PC-9 (cell line): ENCODE measurements at regions not wholly inside any gene's neighbourhood (a gene's known extent, or its start where the extent isn't known, plus 50 kb on each side); places are given as distances from the start of the nearest gene placed in this dataset.
A peak's percentile ranks its signal among the peaks of the same experiment; 100 is the strongest.

Source experiments
- BruUV-seq: library from RNA; stranded (reverse); fragments of 400-500 nt; replicated peaks from 2 replicates; lab custom pipeline; 2021; lab: Mats Ljungman, UMichigan
- CTCF ChIA-PET: fragments of 300-600 bp; sonication (Branson Sonifier 250); formaldehyde crosslinking; loops from one replicate; lab custom pipeline; 2022; ENCODE audit warnings: antibody characterized with exemption; lab: Charles Lee
- POLR2A ChIA-PET: fragments of 300-600 bp; sonication (Branson Sonifier 250); formaldehyde crosslinking; loops from one replicate; lab custom pipeline; 2022; ENCODE audit warnings: antibody characterized with exemption; ENCODE audit not compliant: unreplicated experiment; lab: Charles Lee
- DNase-seq, 2 experiments: peaks; one replicate each; pipeline versions ENCODE4 v3.0.0 to v3.0.0-alpha.2; 2015 to 2022; ENCODE audit warnings: mixed read lengths in 1 of 2
- H2AFZ ChIP-seq: fragments of 200-600 bp; sonication (generic); 2 replicates; pipeline ENCODE4 v1.8.1; 2017; ENCODE audit warnings: antibody characterized with exemption
- H3F3A ChIP-seq: fragments of 200-600 bp; sonication (generic); 2 replicates; pipeline ENCODE4 v1.8.1; 2017; ENCODE audit warnings: antibody characterized with exemption, mild to moderate bottlenecking, low read depth; ENCODE audit not compliant: insufficient read depth
- H3K27ac ChIP-seq: fragments of 200-600 bp; sonication (generic); 2 replicates; pipeline ENCODE4 v1.6.1; 2016; ENCODE audit warnings: mixed run types
- H3K27me3 ChIP-seq: fragments of 200-600 bp; sonication (generic); 2 replicates; pipeline ENCODE4 v1.6.1; 2016; ENCODE audit warnings: low read depth, mixed run types; ENCODE audit not compliant: insufficient read depth
- H3K36me3 ChIP-seq: fragments of 200-600 bp; sonication (generic); 2 replicates; pipeline ENCODE4 v1.6.1; 2016; ENCODE audit warnings: low read depth, mixed run types
- H3K4me1 ChIP-seq: fragments of 200-600 bp; sonication (generic); replicated peaks from 2 replicates; pipeline ENCODE4 v1.6.1; 2016; ENCODE audit warnings: mixed run types; ENCODE audit not compliant: insufficient read depth
- H3K4me2 ChIP-seq: fragments of 200-600 bp; sonication (generic); 2 replicates; pipeline ENCODE4 v1.6.1; 2017; ENCODE audit warnings: mixed run types
- H3K4me3 ChIP-seq: fragments of 200-600 bp; sonication (generic); 2 replicates; pipeline ENCODE4 v1.6.1; 2016; ENCODE audit warnings: mixed run types
- H3K79me2 ChIP-seq: fragments of 200-600 bp; sonication (generic); 2 replicates; pipeline ENCODE4 v1.6.1; 2017; ENCODE audit warnings: low read depth, mixed run types
- H3K9me2 ChIP-seq: fragments of 200-600 bp; sonication (generic); 2 replicates; pipeline ENCODE4 v1.8.1; 2017; ENCODE audit warnings: mild to moderate bottlenecking; ENCODE audit not compliant: insufficient read depth
- H3K9me3 ChIP-seq: fragments of 200-600 bp; sonication (generic); 2 replicates; pipeline ENCODE4 v1.8.1; 2016; ENCODE audit warnings: low read depth; ENCODE audit not compliant: insufficient read depth
- H4K20me1 ChIP-seq: fragments of 200-600 bp; sonication (generic); 2 replicates; pipeline ENCODE4 v1.8.1; 2017; ENCODE audit not compliant: insufficient read depth
- CTCF ChIP-seq: fragments of 200-600 bp; sonication (generic); conservative IDR thresholded peaks from 2 replicates; pipeline ENCODE4 v1.6.1; 2017; ENCODE audit warnings: mixed run types, antibody characterized with exemption, mild to moderate bottlenecking, moderate library complexity
- EZH2 ChIP-seq: fragments of 200-600 bp; sonication (generic); IDR thresholded peaks from 2 replicates; pipeline ENCODE4 v1.8.0; 2017; ENCODE audit warnings: antibody characterized with exemption, low read depth
- intact Hi-C: fragments of 100-400 bp; cut with micrococcal nuclease; formaldehyde crosslinking; loops from one replicate; pipeline ENCODE4 v1.10.0; 2022; ENCODE audit not compliant: unreplicated experiment

GRCh38 chr10:118868589-118868988 lies 113.8 kb upstream of the CACUL1 start:
- DNase-seq, result peak; percentile 7 to 52
- Histone ChIP-seq H3K27me3 (no peaks in the 10 kb centered on the region), H3K36me3 (no peaks in the 10 kb centered on the region), H3K4me2 (peak overlapping the region; percentile 31), H3K9me3 (no peaks in the 10 kb centered on the region), H3K4me1 (peaks cover 44% of the 10 kb centered on the region), H3K27ac (no peak overlapping the region), H3K79me2 (no peaks in the 10 kb centered on the region), H3F3A (peaks cover 19% of the 10 kb centered on the region; the same call in 1 of the 2 replicates), H3K9me2 (no peaks in the 10 kb centered on the region), H3K4me3 (no peak overlapping the region), H2AFZ (no peak overlapping the region), H4K20me1 (no peaks in the 10 kb centered on the region)
- ChIA-PET POLR2A (no interaction called here), CTCF (interaction anchor here (0.6 kb wide), 1 partner anchor 50 kb away, joined by 3 read pairs; no protein-coding TSS in a partner anchor)
- intact Hi-C loops, result no loop called here
- no TSS peak for BruUV-seq
- TF ChIP-seq EZH2 (no peak), CTCF (no peak)

GRCh38 chr10:118870467-118871243 lies 115.9 kb upstream of the CACUL1 start:
- Histone ChIP-seq H3K4me3 (no peak overlapping the region), H4K20me1 (no peaks in the 10 kb centered on the region), H3K36me3 (no peaks in the 10 kb centered on the region), H3K4me1 (peaks cover 46% of the 10 kb centered on the region), H3K27ac (peak overlapping the region; percentile 82), H2AFZ (peak overlapping the region; percentile 52; the same call in 1 of the 2 replicates), H3K9me3 (no peaks in the 10 kb centered on the region), H3K4me2 (peak overlapping the region; percentile 66), H3K9me2 (no peaks in the 10 kb centered on the region), H3K27me3 (no peaks in the 10 kb centered on the region), H3K79me2 (no peaks in the 10 kb centered on the region), H3F3A (peaks cover 19% of the 10 kb centered on the region; the same call in 1 of the 2 replicates)
- intact Hi-C loops, result loop anchor here (5.0 kb wide), 2 partner anchors 42 to 132 kb away; no protein-coding TSS in a partner anchor
- TF ChIP-seq EZH2, result no peak
- no peak for TF ChIP-seq CTCF
- peak; percentile 60 to 82 for DNase-seq
- CTCF ChIA-PET, result interaction anchor here (0.6 kb wide), 1 partner anchor 211 kb away, joined by 3 read pairs; no protein-coding TSS in a partner anchor
- BruUV-seq, result no TSS peak
- POLR2A ChIA-PET, result no interaction called here

- ChIA-PET CTCF (no interaction called here), POLR2A (no interaction called here)
- Histone ChIP-seq H4K20me1 (no peaks in the 10 kb centered on the region), H3K79me2 (no peaks in the 10 kb centered on the region), H2AFZ (no peak overlapping the region), H3K27me3 (no peaks in the 10 kb centered on the region), H3K27ac (peak overlapping the region; percentile 82), H3K9me3 (no peaks in the 10 kb centered on the region), H3K36me3 (no peaks in the 10 kb centered on the region), H3K4me3 (no peak overlapping the region), H3K4me2 (peak overlapping the region; percentile 66), H3K9me2 (no peaks in the 10 kb centered on the region), H3K4me1 (peaks cover 46% of the 10 kb centered on the region), H3F3A (peaks cover 19% of the 10 kb centered on the region; the same call in 1 of the 2 replicates)
- no peak for TF ChIP-seq CTCF
- TF ChIP-seq EZH2, result no peak
- BruUV-seq, result no TSS peak
- intact Hi-C loops, result loop anchor here (5.0 kb wide), 2 partner anchors 41 to 131 kb away; no protein-coding TSS in a partner anchor
- DNase-seq, result no peak
Observed at GRCh38 chr10:118871244-118871865, 116.6 kb upstream of the CACUL1 start.
